ENCODE measurements at regions not wholly inside any gene's neighbourhood (a gene's known extent, or its start where the extent isn't known, plus 50 kb on each side); places are given as distances from the start of the nearest gene placed in this dataset.

GRCh38 chr4:38491854-38492478 lies 172.0 kb upstream of the KLF3 start:
- no peak for DNase-seq (ENCODE audit: low read depth, low spot score)
- POLR2A ChIA-PET, result no interaction called here
- TF ChIP-seq CTCF (IDR thresholded peaks at IDR 0.05; ENCODE audit: low read depth, low read length), result no peak
- CTCF ChIA-PET, result no interaction called here
- H3K27ac ChIP-seq (ENCODE audit: low read depth, low read length), result no peak overlapping the region
- H3K4me3 ChIP-seq (ENCODE audit: low read depth, low read length), result no peak overlapping the region
- H3K27me3 ChIP-seq (ENCODE audit: control insufficient read depth, insufficient read depth, low read length), result no peaks in the 10 kb centered on the region
- no peaks in the 10 kb centered on the region for H3K9me3 ChIP-seq (ENCODE audit: control insufficient read depth, insufficient read depth, low read length)

GRCh38 chr4:38493066-38493465 lies 170.9 kb upstream of the KLF3 start:
- CTCF ChIA-PET, result no interaction called here

GRCh38 chr4:38495446-38495845 lies 168.6 kb upstream of the KLF3 start:
- ChIA-PET CTCF (no interaction called here), POLR2A (no interaction called here)
- Histone ChIP-seq H3K27me3 (ENCODE audit: control insufficient read depth, insufficient read depth, low read length) (no peaks in the 10 kb centered on the region), H3K4me3 (ENCODE audit: low read depth, low read length) (no peak overlapping the region), H3K27ac (ENCODE audit: low read depth, low read length) (no peak overlapping the region), H3K9me3 (ENCODE audit: control insufficient read depth, insufficient read depth, low read length) (no peaks in the 10 kb centered on the region)
- no peak for TF ChIP-seq CTCF (IDR thresholded peaks at IDR 0.05; ENCODE audit: low read depth, low read length)
- DNase-seq (ENCODE audit: low read depth, low spot score), result no peak

More at GRCh38 chr4:38493066-38493465, 170.9 kb upstream of the KLF3 start:
- no peak for DNase-seq (ENCODE audit: low read depth, low spot score)
- no peak overlapping the region for H3K27ac ChIP-seq (ENCODE audit: low read depth, low read length)
- H3K9me3 ChIP-seq (ENCODE audit: control insufficient read depth, insufficient read depth, low read length), result no peaks in the 10 kb centered on the region
- H3K4me3 ChIP-seq (ENCODE audit: low read depth, low read length), result no peak overlapping the region
- POLR2A ChIA-PET, result no interaction called here
- TF ChIP-seq CTCF (IDR thresholded peaks at IDR 0.05; ENCODE audit: low read depth, low read length), result no peak
- no peaks in the 10 kb centered on the region for H3K27me3 ChIP-seq (ENCODE audit: control insufficient read depth, insufficient read depth, low read length)

- Histone ChIP-seq H3K4me3 (ENCODE audit: low read depth, low read length) (no peak overlapping the region), H3K27ac (ENCODE audit: low read depth, low read length) (no peak overlapping the region), H3K27me3 (ENCODE audit: control insufficient read depth, insufficient read depth, low read length) (no peaks in the 10 kb centered on the region), H3K9me3 (ENCODE audit: control insufficient read depth, insufficient read depth, low read length) (no peaks in the 10 kb centered on the region)
- POLR2A ChIA-PET, result no interaction called here
- DNase-seq (ENCODE audit: low read depth, low spot score), result no peak
- CTCF ChIA-PET, result no interaction called here
- TF ChIP-seq CTCF (IDR thresholded peaks at IDR 0.05; ENCODE audit: low read depth, low read length), result no peak
Observed at GRCh38 chr4:38497121-38497520, 166.9 kb upstream of the KLF3 start.

GRCh38 chr4:38499101-38499500 lies 164.9 kb upstream of the KLF3 start:
- Histone ChIP-seq H3K4me3 (ENCODE audit: low read depth, low read length) (no peak overlapping the region), H3K9me3 (ENCODE audit: control insufficient read depth, insufficient read depth, low read length) (no peaks in the 10 kb centered on the region), H3K27me3 (ENCODE audit: control insufficient read depth, insufficient read depth, low read length) (no peaks in the 10 kb centered on the region), H3K27ac (ENCODE audit: low read depth, low read length) (no peak overlapping the region)
- ChIA-PET CTCF (no interaction called here), POLR2A (no interaction called here)
- no peak for DNase-seq (ENCODE audit: low read depth, low spot score)
- TF ChIP-seq CTCF (IDR thresholded peaks at IDR 0.05; ENCODE audit: low read depth, low read length), result no peak
